PC-9 (cell line): ENCODE measurements at regions not wholly inside any gene's neighbourhood (a gene's known extent, or its start where the extent isn't known, plus 50 kb on each side); places are given as distances from the start of the nearest gene placed in this dataset.

Source experiments
- BruUV-seq: library from RNA; stranded (reverse); fragments of 400-500 nt; replicated peaks from 2 replicates; lab custom pipeline; 2021; lab: Mats Ljungman, UMichigan
- CTCF ChIA-PET: fragments of 300-600 bp; sonication (Branson Sonifier 250); formaldehyde crosslinking; loops from one replicate; lab custom pipeline; 2022; ENCODE audit warnings: antibody characterized with exemption; lab: Charles Lee
- POLR2A ChIA-PET: fragments of 300-600 bp; sonication (Branson Sonifier 250); formaldehyde crosslinking; loops from one replicate; lab custom pipeline; 2022; ENCODE audit warnings: antibody characterized with exemption; ENCODE audit not compliant: unreplicated experiment; lab: Charles Lee
- DNase-seq, 2 experiments: peaks; one replicate each; pipeline versions ENCODE4 v3.0.0 to v3.0.0-alpha.2; 2015 to 2022; ENCODE audit warnings: mixed read lengths in 1 of 2
- H2AFZ ChIP-seq: fragments of 200-600 bp; sonication (generic); 2 replicates; pipeline ENCODE4 v1.8.1; 2017; ENCODE audit warnings: antibody characterized with exemption
- H3F3A ChIP-seq: fragments of 200-600 bp; sonication (generic); 2 replicates; pipeline ENCODE4 v1.8.1; 2017; ENCODE audit warnings: antibody characterized with exemption, mild to moderate bottlenecking, low read depth; ENCODE audit not compliant: insufficient read depth
- H3K27ac ChIP-seq: fragments of 200-600 bp; sonication (generic); 2 replicates; pipeline ENCODE4 v1.6.1; 2016; ENCODE audit warnings: mixed run types
- H3K27me3 ChIP-seq: fragments of 200-600 bp; sonication (generic); 2 replicates; pipeline ENCODE4 v1.6.1; 2016; ENCODE audit warnings: low read depth, mixed run types; ENCODE audit not compliant: insufficient read depth
- H3K36me3 ChIP-seq: fragments of 200-600 bp; sonication (generic); 2 replicates; pipeline ENCODE4 v1.6.1; 2016; ENCODE audit warnings: low read depth, mixed run types
- H3K4me1 ChIP-seq: fragments of 200-600 bp; sonication (generic); replicated peaks from 2 replicates; pipeline ENCODE4 v1.6.1; 2016; ENCODE audit warnings: mixed run types; ENCODE audit not compliant: insufficient read depth
- H3K4me2 ChIP-seq: fragments of 200-600 bp; sonication (generic); 2 replicates; pipeline ENCODE4 v1.6.1; 2017; ENCODE audit warnings: mixed run types
- H3K4me3 ChIP-seq: fragments of 200-600 bp; sonication (generic); 2 replicates; pipeline ENCODE4 v1.6.1; 2016; ENCODE audit warnings: mixed run types
- H3K79me2 ChIP-seq: fragments of 200-600 bp; sonication (generic); 2 replicates; pipeline ENCODE4 v1.6.1; 2017; ENCODE audit warnings: low read depth, mixed run types
- H3K9me2 ChIP-seq: fragments of 200-600 bp; sonication (generic); 2 replicates; pipeline ENCODE4 v1.8.1; 2017; ENCODE audit warnings: mild to moderate bottlenecking; ENCODE audit not compliant: insufficient read depth
- H3K9me3 ChIP-seq: fragments of 200-600 bp; sonication (generic); 2 replicates; pipeline ENCODE4 v1.8.1; 2016; ENCODE audit warnings: low read depth; ENCODE audit not compliant: insufficient read depth
- H4K20me1 ChIP-seq: fragments of 200-600 bp; sonication (generic); 2 replicates; pipeline ENCODE4 v1.8.1; 2017; ENCODE audit not compliant: insufficient read depth
- EZH2 ChIP-seq: fragments of 200-600 bp; sonication (generic); IDR thresholded peaks from 2 replicates; pipeline ENCODE4 v1.8.0; 2017; ENCODE audit warnings: antibody characterized with exemption, low read depth
- intact Hi-C: fragments of 100-400 bp; cut with micrococcal nuclease; formaldehyde crosslinking; loops from one replicate; pipeline ENCODE4 v1.10.0; 2022; ENCODE audit not compliant: unreplicated experiment
- TF ChIP-seq, protein P1 (sequence below): fragments of 200-600 bp; sonication (generic); conservative IDR thresholded peaks from 2 replicates; pipeline ENCODE4 v1.6.1; 2017; ENCODE audit warnings: mixed run types, antibody characterized with exemption, mild to moderate bottlenecking, moderate library complexity

DNA sequence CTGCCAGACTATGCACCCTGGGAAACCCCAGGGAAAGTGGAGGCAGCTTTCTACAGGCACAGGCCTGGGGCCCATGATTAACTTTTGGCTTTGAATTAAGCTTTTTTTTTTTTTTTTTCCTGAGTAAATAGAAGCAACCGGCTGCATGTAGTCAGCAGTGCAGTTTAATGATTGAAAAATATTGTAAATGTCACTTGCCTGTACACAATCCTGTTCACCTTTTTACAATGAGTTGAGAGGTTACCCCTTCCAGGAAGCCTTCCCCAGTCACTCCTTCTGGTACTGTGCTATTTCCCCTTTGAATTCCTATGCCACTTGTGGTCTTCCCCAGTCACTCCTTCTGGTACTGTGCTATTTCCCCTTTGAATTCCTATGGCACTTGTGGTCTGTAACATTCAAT lies 475.6 kb downstream of the TDRD15 start:
- H2AFZ ChIP-seq, result no peak overlapping the region
- no TSS peak for BruUV-seq

DNA sequence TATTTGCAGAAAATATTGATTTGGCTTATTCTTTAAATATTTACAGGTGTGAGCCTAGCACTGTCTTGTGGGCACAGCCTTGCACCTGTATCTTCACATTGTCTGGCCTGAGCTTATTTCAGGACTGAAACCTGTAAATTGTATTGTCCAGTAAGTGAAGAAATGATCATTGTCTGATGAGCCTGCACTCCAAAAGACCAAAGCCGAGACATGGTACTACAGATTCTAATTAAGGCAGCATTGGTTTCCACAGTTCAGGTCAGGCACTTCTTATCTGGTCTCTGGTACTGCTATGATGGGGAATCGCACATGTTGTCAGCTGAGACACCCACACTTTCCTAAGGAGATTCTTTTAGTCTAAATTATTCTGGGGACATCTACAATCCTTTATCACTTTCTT lies 479.0 kb downstream of the TDRD15 start:
- no peak overlapping the region for H3K27ac ChIP-seq
- BruUV-seq, result no TSS peak
- no peaks in the 10 kb centered on the region for H3K27me3 ChIP-seq
- H4K20me1 ChIP-seq, result no peaks in the 10 kb centered on the region
- H3K79me2 ChIP-seq, result no peaks in the 10 kb centered on the region
- H3K4me1 ChIP-seq, result no peaks in the 10 kb centered on the region
- intact Hi-C loops, result no loop called here
- H3K4me3 ChIP-seq, result no peak overlapping the region
- no peaks in the 10 kb centered on the region for H3K36me3 ChIP-seq
- no peaks in the 10 kb centered on the region for H3K9me3 ChIP-seq
- H3K4me2 ChIP-seq, result no peak overlapping the region
- no peaks in the 10 kb centered on the region for H3K9me2 ChIP-seq
- CTCF ChIA-PET, result no interaction called here
- no peaks in the 10 kb centered on the region for H3F3A ChIP-seq
- no peak for TF ChIP-seq EZH2
- TF ChIP-seq, protein P1, sequence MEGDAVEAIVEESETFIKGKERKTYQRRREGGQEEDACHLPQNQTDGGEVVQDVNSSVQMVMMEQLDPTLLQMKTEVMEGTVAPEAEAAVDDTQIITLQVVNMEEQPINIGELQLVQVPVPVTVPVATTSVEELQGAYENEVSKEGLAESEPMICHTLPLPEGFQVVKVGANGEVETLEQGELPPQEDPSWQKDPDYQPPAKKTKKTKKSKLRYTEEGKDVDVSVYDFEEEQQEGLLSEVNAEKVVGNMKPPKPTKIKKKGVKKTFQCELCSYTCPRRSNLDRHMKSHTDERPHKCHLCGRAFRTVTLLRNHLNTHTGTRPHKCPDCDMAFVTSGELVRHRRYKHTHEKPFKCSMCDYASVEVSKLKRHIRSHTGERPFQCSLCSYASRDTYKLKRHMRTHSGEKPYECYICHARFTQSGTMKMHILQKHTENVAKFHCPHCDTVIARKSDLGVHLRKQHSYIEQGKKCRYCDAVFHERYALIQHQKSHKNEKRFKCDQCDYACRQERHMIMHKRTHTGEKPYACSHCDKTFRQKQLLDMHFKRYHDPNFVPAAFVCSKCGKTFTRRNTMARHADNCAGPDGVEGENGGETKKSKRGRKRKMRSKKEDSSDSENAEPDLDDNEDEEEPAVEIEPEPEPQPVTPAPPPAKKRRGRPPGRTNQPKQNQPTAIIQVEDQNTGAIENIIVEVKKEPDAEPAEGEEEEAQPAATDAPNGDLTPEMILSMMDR, result no peak
- H2AFZ ChIP-seq, result no peak overlapping the region
- POLR2A ChIA-PET, result no interaction called here
- no peak for DNase-seq

More for the DNA sequence above, 475.6 kb downstream of the TDRD15 start:
- no peak overlapping the region for H3K4me3 ChIP-seq
- H3K79me2 ChIP-seq, result no peaks in the 10 kb centered on the region
- no peak for TF ChIP-seq EZH2
- TF ChIP-seq, protein P1, result no peak
- H4K20me1 ChIP-seq, result no peaks in the 10 kb centered on the region
- H3K9me2 ChIP-seq, result no peaks in the 10 kb centered on the region
- intact Hi-C loops, result no loop called here
- no peaks in the 10 kb centered on the region for H3F3A ChIP-seq
- no peaks in the 10 kb centered on the region for H3K36me3 ChIP-seq
- H3K9me3 ChIP-seq, result no peaks in the 10 kb centered on the region
- H3K4me1 ChIP-seq, result no peaks in the 10 kb centered on the region
- H3K27me3 ChIP-seq, result no peaks in the 10 kb centered on the region
- POLR2A ChIA-PET, result no interaction called here
- CTCF ChIA-PET, result no interaction called here
- DNase-seq, result no peak
- no peak overlapping the region for H3K27ac ChIP-seq
- no peak overlapping the region for H3K4me2 ChIP-seq

DNA sequence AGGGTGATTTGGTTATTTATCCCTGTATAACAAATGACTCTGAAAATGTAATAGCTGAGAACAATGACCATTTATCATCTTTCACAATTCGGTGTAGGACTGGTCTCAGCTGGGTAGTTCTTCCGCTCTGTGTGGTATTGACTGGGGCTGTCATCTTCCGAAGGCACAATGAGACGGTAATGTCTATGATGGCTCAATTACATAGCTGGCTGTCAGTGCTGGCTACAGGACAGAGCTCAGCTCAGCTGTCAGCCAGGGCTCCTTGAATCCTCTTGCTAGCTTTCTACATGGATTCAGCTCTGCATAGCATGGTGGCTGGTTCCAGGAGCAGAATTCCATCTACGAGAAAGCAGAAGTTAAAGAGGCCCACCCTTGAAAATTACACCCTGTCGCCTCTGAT lies 483.8 kb downstream of the TDRD15 start:
- Histone ChIP-seq H3K79me2 (no peaks in the 10 kb centered on the region), H3K9me3 (no peaks in the 10 kb centered on the region), H3K4me1 (no peaks in the 10 kb centered on the region), H3K36me3 (no peaks in the 10 kb centered on the region), H3K4me2 (no peak overlapping the region), H3K27me3 (no peaks in the 10 kb centered on the region), H2AFZ (no peak overlapping the region), H3K4me3 (no peak overlapping the region), H3F3A (no peaks in the 10 kb centered on the region), H4K20me1 (no peaks in the 10 kb centered on the region), H3K27ac (no peak overlapping the region), H3K9me2 (no peaks in the 10 kb centered on the region)
- intact Hi-C loops, result no loop called here
- no peak for TF ChIP-seq EZH2
- TF ChIP-seq, protein P1, result no peak
- DNase-seq, result no peak
- CTCF ChIA-PET, result no interaction called here
- no TSS peak for BruUV-seq
- POLR2A ChIA-PET, result no interaction called here
